Heart left ventricle (tissue), 16 donors: ENCODE measurements at regions not wholly inside any gene's neighbourhood (a gene's known extent, or its start where the extent isn't known, plus 50 kb on each side); places are given as distances from the start of the nearest gene placed in this dataset.

ENCODE experiments used
- ATAC-seq, 4 donors: fragments of 200-7000 bp; cut with Tn5 transposase; one replicate each; pipeline ENCODE4 v1.9.1; 2020 to 2022; ENCODE audit warnings: moderate library complexity in 4 of 4, mild to moderate bottlenecking in 3 of 4, moderate number of reproducible peaks in 1 of 4
- DNase-seq, 5 donors: peaks; one replicate each; pipeline ENCODE4 v3.0.0-alpha.2; 2020
- H3K27ac ChIP-seq, 12 donors: fragments of 200-600 bp; sonication (generic) in 4 of 12; one replicate each; pipeline versions ENCODE4 v1.5.0 to v1.8.0; 2016 to 2022; ENCODE audit warnings: mild to moderate bottlenecking in 2 of 12
- H3K27me3 ChIP-seq, 9 donors: fragments of 200-600 bp; sonication (generic) in 2 of 9; one replicate each; pipeline versions ENCODE4 v1.5.1 to v1.8.0; 2016 to 2022; ENCODE audit warnings: mild to moderate bottlenecking in 3 of 9
- H3K36me3 ChIP-seq, 9 donors: fragments of 200-600 bp; sonication (generic) in 2 of 9; one replicate each; pipeline versions ENCODE4 v1.5.0 to v1.8.0; 2018 to 2022; ENCODE audit warnings: mild to moderate bottlenecking in 2 of 9
- H3K4me1 ChIP-seq, 12 donors: fragments of 200-600 bp; sonication (generic) in 4 of 12; one replicate each; pipeline versions ENCODE4 v1.5.0 to v1.8.0; 2016 to 2022; ENCODE audit warnings: mild to moderate bottlenecking in 3 of 12
- H3K4me3 ChIP-seq, 12 donors: fragments of 200-600 bp; sonication (generic) in 4 of 12; one replicate each; pipeline versions ENCODE4 v1.5.0 to v1.8.0; 2017 to 2022; ENCODE audit warnings: mild to moderate bottlenecking in 9 of 12, moderate library complexity in 4 of 12
- H3K9me3 ChIP-seq, 12 donors: fragments of 200-600 bp; sonication (generic) in 4 of 12; one replicate each; pipeline versions ENCODE4 v1.5.0 to v1.8.0; 2016 to 2022; ENCODE audit warnings: mild to moderate bottlenecking in 1 of 12
- POLR2A ChIP-seq, 2 donors: fragments of 450-650 bp; IDR thresholded peaks; one replicate each; pipeline ENCODE4 v1.6.1; 2017; ENCODE audit warnings: antibody characterized with exemption in 2 of 2, mild to moderate bottlenecking in 2 of 2, moderate library complexity in 2 of 2
- WGBS, 4 donors: extraction: QIAGEN DNeasy Blood & Tissue Kit in 2 of 4; methylation state at CpG; one replicate each; pipeline versions ENCODE4 v1.1.5 to v1.1.7; 2013 to 2018; 5-methylcytosine and 5-hydroxymethylcytosine counted together
- intact Hi-C, 10 donors: fragments of 100-400 bp; cut with DNase I; formaldehyde crosslinking; loops; one replicate each; pipeline versions ENCODE4 v1.11.1 to v1.14.2; 2022
- TF ChIP-seq, protein P1 (sequence below), 12 donors: fragments of 200-600 bp; sonication (generic) in 4 of 12; IDR thresholded peaks; one replicate each; pipeline versions ENCODE4 v1.5.0 to v1.8.0; 2018 to 2022; ENCODE audit warnings: antibody characterized with exemption in 12 of 12, mild to moderate bottlenecking in 5 of 12
- donor health status: ischemic (EF 13 %, LVEDD 7.1; RV severe dilation, severe dysfunction).
- donor health status: healthy with polysubstance abuse.
- donor health status: DM: no; HTN: yes; CAD: no.
- donor health status: DM: no; HTN: no; CAD: no.
- donor health status: ischemic (EF 25% LVEDD 6.9; RV normal size, moderate dysfunction).
- donor health status: ischemic (EF 25% LVEDD 5.7; RV mildly dilated, moderate dysfunction).
- donor health status: healthy.
- donor health status: DM: yes; HTN: yes; CAD: no.
- donor health status: ischemic (EF 35%, LVEDD 5.7; RV mildly dilated, moderate dysfunction).
- donor health status: nonischemic (EF 11% LVEDD 7.7; RV severe dilation, severe dysfunction).
- donor health status: DM: yes; HTN: yes; CAD: no.
- donor health status: PGD.
- donor health status: ischemic (EF 29% LVEDD 5.4; RV normal size, mild dysfunction).
- donor health status: nonischemic (EF 23%, LVEDD 6.1; RV moderate dilation, normal function).

GRCh38 chrX:22406201-22406737, 133.6 kb downstream of the CBLL2 start:
- intact Hi-C loops, result no loop called here

GRCh38 chrX:22409418-22409817, 136.7 kb downstream of the CBLL2 start:
- Histone ChIP-seq H3K4me1 (no peaks in the 10 kb centered on the region), H3K9me3 (no peaks in the 10 kb centered on the region), H3K27me3 (no peaks in the 10 kb centered on the region), H3K4me3 (no peak overlapping the region), H3K27ac (no peak overlapping the region), H3K36me3 (no peaks in the 10 kb centered on the region)
- ATAC-seq (no peak), DNase-seq (no peak)
- WGBS, 4 donors, result 52 to 97% (median 84%) methylated on average over 1 of the region's 1 CpG
- intact Hi-C loops, result no loop called here
- TF ChIP-seq, protein P1, sequence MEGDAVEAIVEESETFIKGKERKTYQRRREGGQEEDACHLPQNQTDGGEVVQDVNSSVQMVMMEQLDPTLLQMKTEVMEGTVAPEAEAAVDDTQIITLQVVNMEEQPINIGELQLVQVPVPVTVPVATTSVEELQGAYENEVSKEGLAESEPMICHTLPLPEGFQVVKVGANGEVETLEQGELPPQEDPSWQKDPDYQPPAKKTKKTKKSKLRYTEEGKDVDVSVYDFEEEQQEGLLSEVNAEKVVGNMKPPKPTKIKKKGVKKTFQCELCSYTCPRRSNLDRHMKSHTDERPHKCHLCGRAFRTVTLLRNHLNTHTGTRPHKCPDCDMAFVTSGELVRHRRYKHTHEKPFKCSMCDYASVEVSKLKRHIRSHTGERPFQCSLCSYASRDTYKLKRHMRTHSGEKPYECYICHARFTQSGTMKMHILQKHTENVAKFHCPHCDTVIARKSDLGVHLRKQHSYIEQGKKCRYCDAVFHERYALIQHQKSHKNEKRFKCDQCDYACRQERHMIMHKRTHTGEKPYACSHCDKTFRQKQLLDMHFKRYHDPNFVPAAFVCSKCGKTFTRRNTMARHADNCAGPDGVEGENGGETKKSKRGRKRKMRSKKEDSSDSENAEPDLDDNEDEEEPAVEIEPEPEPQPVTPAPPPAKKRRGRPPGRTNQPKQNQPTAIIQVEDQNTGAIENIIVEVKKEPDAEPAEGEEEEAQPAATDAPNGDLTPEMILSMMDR (IDR thresholded peaks at IDR 0.05), result no peak
- no peak for TF ChIP-seq POLR2A (IDR thresholded peaks at IDR 0.05)

More at GRCh38 chrX:22406201-22406737, 133.6 kb downstream of the CBLL2 start:
- H3K27ac ChIP-seq, result no peak overlapping the region
- H3K9me3 ChIP-seq, result no peaks in the 10 kb centered on the region
- WGBS, 4 donors, result 24 to 62% (median 36%) methylated on average over 5 of the region's 5 CpGs
- no peak for TF ChIP-seq POLR2A (IDR thresholded peaks at IDR 0.05)
- TF ChIP-seq, protein P1 (IDR thresholded peaks at IDR 0.05), result no peak
- no peak for ATAC-seq
- no peaks in the 10 kb centered on the region for H3K4me1 ChIP-seq
- no peaks in the 10 kb centered on the region for H3K27me3 ChIP-seq
- no peak overlapping the region for H3K4me3 ChIP-seq
- DNase-seq, result no peak
- no peaks in the 10 kb centered on the region for H3K36me3 ChIP-seq

GRCh38 chrX:22424122-22424915, 151.6 kb downstream of the CBLL2 start:
- no peak for ATAC-seq
- TF ChIP-seq, protein P1 (IDR thresholded peaks at IDR 0.05), result no peak
- TF ChIP-seq POLR2A (IDR thresholded peaks at IDR 0.05), result no peak

GRCh38 chrX:22424919-22425318, 152.2 kb downstream of the CBLL2 start:
- H3K4me1 ChIP-seq, result no peaks in the 10 kb centered on the region
- intact Hi-C loops, result loop anchor here in 1 of 10 donors (10.0 kb wide), 1 partner anchor 400 kb away; no protein-coding TSS in a partner anchor
- 90 to 95% (median 94%) methylated on average over 1 of the region's 1 CpG for WGBS, 4 donors
- TF ChIP-seq POLR2A (IDR thresholded peaks at IDR 0.05), result no peak
- TF ChIP-seq, protein P1 (IDR thresholded peaks at IDR 0.05), result no peak
- no peaks in the 10 kb centered on the region for H3K9me3 ChIP-seq
- H3K27ac ChIP-seq, result no peak overlapping the region
- H3K36me3 ChIP-seq, result no peaks in the 10 kb centered on the region
- no peak for ATAC-seq
- DNase-seq, result no peak
- no peaks in the 10 kb centered on the region for H3K27me3 ChIP-seq
- H3K4me3 ChIP-seq, result no peak overlapping the region

More at GRCh38 chrX:22424122-22424915, 151.6 kb downstream of the CBLL2 start:
- Histone ChIP-seq H3K27me3 (no peaks in the 10 kb centered on the region), H3K27ac (no peak overlapping the region), H3K4me1 (no peaks in the 10 kb centered on the region), H3K4me3 (no peak overlapping the region), H3K9me3 (no peaks in the 10 kb centered on the region), H3K36me3 (no peaks in the 10 kb centered on the region)
- DNase-seq, result no peak
- 70 to 91% (median 83%) methylated on average over 2 of the region's 2 CpGs for WGBS, 4 donors
- intact Hi-C loops, result loop anchor here in 1 of 10 donors (10.0 kb wide), 1 partner anchor 400 kb away; no protein-coding TSS in a partner anchor
